HG03469 (cell line): ENCODE measurements at regions not wholly inside any gene's neighbourhood (a gene's known extent, or its start where the extent isn't known, plus 50 kb on each side); places are given as distances from the start of the nearest gene placed in this dataset.
"Not testable (repeated sequence)": the region's sequence is repeated elsewhere in the genome, so short reads cannot be mapped to it uniquely, and the experiment has no call there.

Source experiments
- ATAC-seq: cut with Tn5 transposase; IDR thresholded peaks from one replicate; pipeline ENCODE4 v1.9.1; 2021; ENCODE audit warnings: mild to moderate bottlenecking, moderate library complexity, moderate number of reproducible peaks; ENCODE audit not compliant: unreplicated experiment

DNA sequence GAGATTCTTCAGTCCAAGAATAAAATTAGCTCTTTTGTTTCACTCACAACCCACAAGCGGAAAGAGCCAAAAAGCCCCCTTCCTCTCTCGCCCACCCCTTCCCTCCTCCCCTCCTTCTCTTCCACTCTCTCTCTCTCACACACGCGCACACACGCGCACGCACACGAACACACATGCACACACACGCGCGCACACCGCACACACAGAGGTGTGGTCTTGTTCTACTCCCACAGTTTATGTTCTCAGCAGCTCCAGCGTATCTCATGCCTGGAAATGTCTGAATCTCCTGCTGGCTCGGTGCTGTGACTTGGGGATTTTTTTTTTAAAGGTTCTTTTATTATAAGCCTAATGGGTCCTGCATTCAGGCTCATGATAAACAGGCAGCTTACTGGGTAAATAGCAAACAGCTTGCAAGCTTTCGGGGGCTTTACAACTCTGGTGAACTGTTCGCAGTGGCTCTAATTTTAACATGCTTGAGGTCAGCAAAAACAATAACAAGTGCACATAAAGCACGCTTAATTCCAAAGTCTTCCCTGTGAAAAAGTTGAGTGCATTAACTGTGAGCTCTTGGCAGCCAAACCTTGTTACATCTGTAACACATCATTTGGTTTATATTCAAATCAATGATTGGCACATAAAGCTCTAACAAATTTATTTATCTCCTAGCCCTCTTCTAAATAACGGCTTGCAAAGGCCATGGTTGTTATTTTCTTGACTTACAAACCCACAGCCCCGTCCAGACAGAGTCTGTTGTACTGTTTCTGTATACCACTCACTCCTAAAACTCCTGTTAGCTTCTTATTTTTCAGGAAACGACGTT is 424.1 kb upstream of the MGMT start:
- ATAC-seq, result no peak

DNA sequence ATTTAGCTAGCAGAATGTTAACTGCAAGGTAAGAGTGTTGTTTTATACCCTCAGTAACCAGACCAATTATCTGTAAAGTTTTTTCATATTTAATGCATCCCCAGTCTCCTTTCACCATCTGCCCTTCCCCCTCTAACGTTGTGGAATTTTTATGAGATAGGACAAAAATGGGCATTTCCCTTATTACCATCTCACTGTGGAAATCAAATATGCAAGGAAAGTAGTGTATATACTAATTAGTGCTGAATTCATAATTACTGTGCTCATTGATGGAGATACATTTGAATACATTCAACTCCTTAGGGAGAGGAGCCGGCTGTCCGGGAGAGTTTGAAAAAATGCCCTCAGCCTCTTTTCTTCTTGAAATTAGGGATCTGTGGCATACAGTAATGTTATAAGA is 423.4 kb upstream of the MGMT start:
- no peak for ATAC-seq

GRCh38 chr10:129045599-129045998 is 421.4 kb upstream of the MGMT start:
- ATAC-seq, result no peak

DNA sequence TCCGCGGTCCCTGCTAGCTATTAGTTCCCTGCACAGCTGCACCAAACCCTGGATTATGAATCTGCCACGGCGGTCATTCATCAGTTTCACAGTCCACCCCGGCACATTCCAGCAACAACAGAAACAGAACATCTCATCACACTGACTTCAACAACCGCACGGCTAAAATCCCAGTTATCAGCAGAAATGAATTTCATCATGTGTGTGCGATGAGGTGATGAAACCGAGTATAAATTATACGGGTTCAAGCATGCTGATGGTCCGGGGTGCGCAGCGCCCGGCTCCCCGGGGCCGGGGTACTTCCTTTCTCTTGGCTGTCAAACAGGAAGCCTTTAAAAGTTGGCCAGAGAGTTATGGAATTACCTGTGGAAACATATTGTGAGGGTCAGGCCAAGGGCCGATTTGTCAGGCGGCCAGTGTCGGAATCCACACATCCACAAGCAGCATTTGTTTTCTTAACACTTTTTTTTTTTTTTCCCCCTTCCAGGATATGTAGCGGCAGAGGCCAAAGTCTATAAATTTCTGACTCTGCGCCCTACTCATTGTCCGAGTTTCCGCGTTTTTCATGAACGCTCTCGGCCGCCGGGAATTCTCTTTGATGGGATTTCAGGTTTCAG is 420.9 kb upstream of the MGMT start:
- no peak for ATAC-seq

- no peak for ATAC-seq
Observed at GRCh38 chr10:129046962-129047361, 420.1 kb upstream of the MGMT start.

GRCh38 chr10:129047600-129047999 is 419.4 kb upstream of the MGMT start:
- ATAC-seq, result no peak

DNA sequence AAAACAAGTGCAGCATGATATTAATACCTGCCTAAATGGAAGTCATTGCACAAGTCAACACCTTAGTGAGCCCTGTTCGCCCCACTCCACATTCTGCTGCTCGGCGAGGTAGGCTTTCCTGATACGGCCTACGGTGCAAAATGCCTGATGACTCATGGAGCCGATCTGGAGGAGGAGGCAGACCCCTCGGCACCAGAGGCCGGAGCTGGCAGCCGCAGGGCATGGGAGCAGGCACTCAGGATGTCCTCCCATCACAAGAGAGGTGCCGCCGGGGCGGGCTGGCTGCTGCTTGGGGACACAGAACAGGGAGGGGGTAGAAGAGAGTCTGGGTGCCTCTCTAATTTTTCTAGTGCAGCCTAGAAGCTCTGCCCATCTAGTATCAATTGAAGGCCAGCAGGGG is 418.5 kb upstream of the MGMT start:
- ATAC-seq, result no peak

DNA sequence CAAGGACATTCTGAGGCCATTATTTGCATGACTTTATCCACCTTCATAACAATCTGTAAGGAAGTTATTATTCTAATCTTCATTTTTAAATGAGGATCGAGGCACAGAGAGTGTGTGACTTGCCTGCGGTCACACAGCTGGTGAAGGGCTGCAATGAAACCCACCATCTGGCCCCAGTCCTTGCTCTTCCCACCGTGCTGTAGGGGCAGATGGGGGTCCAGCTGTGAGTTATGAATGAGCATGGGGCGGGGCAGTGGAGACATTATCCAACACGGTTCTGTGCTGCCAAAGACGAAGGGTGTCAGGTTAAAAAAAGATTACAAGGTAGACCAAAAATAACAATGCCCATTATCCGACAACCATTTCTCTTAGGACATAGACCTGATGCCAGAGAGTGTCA is 417.5 kb upstream of the MGMT start:
- ATAC-seq, result no peak

GRCh38 chr10:129055225-129055624 is 411.8 kb upstream of the MGMT start:
- no peak for ATAC-seq

GRCh38 chr10:129055986-129056385 is 411.1 kb upstream of the MGMT start:
- ATAC-seq, result no peak

- ATAC-seq, result no peak
Observed at GRCh38 chr10:129056734-129057689, 410.0 kb upstream of the MGMT start.

GRCh38 chr10:129057856-129058663 is 409.0 kb upstream of the MGMT start:
- peak; percentile 66 for ATAC-seq

- ATAC-seq, result no peak
Observed at GRCh38 chr10:129058664-129059155, 408.3 kb upstream of the MGMT start.

DNA sequence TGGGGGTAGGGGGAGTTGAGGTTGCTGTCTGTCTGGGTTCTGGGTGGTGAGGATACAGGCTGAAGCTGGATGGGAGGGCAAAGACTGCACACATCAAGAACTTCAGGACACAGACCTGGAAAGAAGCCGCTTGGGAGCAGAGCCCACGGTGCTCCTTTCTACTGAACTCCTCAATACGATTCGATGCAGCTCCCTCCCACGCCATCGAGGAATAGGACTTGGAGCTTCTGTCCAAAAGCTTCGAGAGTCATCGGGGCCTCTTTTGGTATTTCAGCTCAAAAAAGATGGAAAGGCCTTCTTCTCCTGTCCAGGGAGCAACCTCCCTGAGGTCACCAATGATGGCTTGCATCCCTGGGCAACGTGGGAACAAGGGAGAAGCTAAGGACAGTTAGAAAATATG is 407.1 kb upstream of the MGMT start:
- no peak for ATAC-seq

- no peak for ATAC-seq
Observed at GRCh38 chr10:129063212-129063611, 403.8 kb upstream of the MGMT start.

GRCh38 chr10:129063877-129064276 is 403.2 kb upstream of the MGMT start:
- no peak for ATAC-seq

- not testable (repeated sequence) for ATAC-seq
Observed at GRCh38 chr10:129066529-129066928, 400.5 kb upstream of the MGMT start.

GRCh38 chr10:129071411-129071810 is 395.6 kb upstream of the MGMT start:
- not testable (repeated sequence) for ATAC-seq

- no peak for ATAC-seq
Observed at GRCh38 chr10:129074939-129075338, 392.1 kb upstream of the MGMT start.

GRCh38 chr10:129075508-129075907 is 391.5 kb upstream of the MGMT start:
- no peak for ATAC-seq
